CD4-positive, alpha-beta memory T cell (primary cell): ENCODE measurements at regions not wholly inside any gene's neighbourhood (a gene's known extent, or its start where the extent isn't known, plus 50 kb on each side); places are given as distances from the start of the nearest gene placed in this dataset.

ENCODE experiments used
- CTCF ChIA-PET: fragments of 350-600 bp; sonication (Branson Sonifier 250); formaldehyde crosslinking; loops from one replicate; lab custom pipeline; 2021; ENCODE audit warnings: inconsistent platforms; ENCODE audit not compliant: partially characterized antibody; lab: Charles Lee
- POLR2A ChIA-PET: fragments of 350-600 bp; sonication (Branson Sonifier 250); formaldehyde crosslinking; loops from one replicate; lab custom pipeline; 2021; ENCODE audit not compliant: partially characterized antibody; lab: Charles Lee
- DNase-seq, 5 donors: peaks; one replicate each; pipeline versions ENCODE4 v3.0.0 to v3.0.0-alpha.2; 2020 to 2022; ENCODE audit warnings: mixed read lengths in 1 of 5
- H3K27ac ChIP-seq: one replicate; pipeline ENCODE4 v1.7.0; 2013; ENCODE audit warnings: low read depth, low read length
- H3K27me3 ChIP-seq: 2 replicates; pipeline ENCODE4 v1.7.0; 2013; ENCODE audit warnings: mild to moderate bottlenecking, low read length, moderate library complexity; ENCODE audit not compliant: insufficient read depth
- H3K36me3 ChIP-seq: 2 replicates; pipeline ENCODE4 v1.7.0; 2013; ENCODE audit warnings: mild to moderate bottlenecking, low read length, moderate library complexity; ENCODE audit not compliant: insufficient read depth
- H3K4me1 ChIP-seq: 2 replicates; pipeline ENCODE4 v1.7.0; 2013; ENCODE audit warnings: mild to moderate bottlenecking, low read length, moderate library complexity; ENCODE audit not compliant: insufficient read depth
- H3K4me3 ChIP-seq, 2 donors: one replicate each; pipeline ENCODE4 v1.7.0; 2013; ENCODE audit warnings: low read length in 2 of 2, mild to moderate bottlenecking in 1 of 2
- H3K9me3 ChIP-seq, 2 donors: one replicate each; pipeline ENCODE4 v1.7.0; 2013; ENCODE audit warnings: low read length in 2 of 2, control low read depth in 1 of 2; ENCODE audit not compliant: control insufficient read depth in 1 of 2
- H3K27ac Mint-ChIP-seq, 7 donors: one replicate each; pipeline ENCODE4 v1.8.0; 2020 to 2021; ENCODE audit warnings: mixed read lengths in 7 of 7, mild to moderate bottlenecking in 6 of 7, inconsistent platforms in 3 of 7, moderate library complexity in 3 of 7
- H3K27me3 Mint-ChIP-seq, 2 donors: one replicate each; pipeline ENCODE4 v1.8.0; 2020 to 2021; ENCODE audit warnings: mixed read lengths in 2 of 2
- H3K36me3 Mint-ChIP-seq, 2 donors: one replicate each; pipeline ENCODE4 v1.8.0; 2020 to 2021; ENCODE audit warnings: mixed read lengths in 2 of 2, inconsistent platforms in 1 of 2, mild to moderate bottlenecking in 1 of 2
- H3K4me1 Mint-ChIP-seq, 4 donors: one replicate each; pipeline ENCODE4 v1.8.0; 2020 to 2021; ENCODE audit warnings: mixed read lengths in 4 of 4, mild to moderate bottlenecking in 1 of 4
- H3K4me3 Mint-ChIP-seq, 8 donors: one replicate each; pipeline ENCODE4 v1.8.0; 2020 to 2021; ENCODE audit warnings: mixed read lengths in 8 of 8, mild to moderate bottlenecking in 7 of 8, moderate library complexity in 6 of 8, inconsistent platforms in 3 of 8
- H3K9me3 Mint-ChIP-seq, 8 donors: one replicate each; pipeline ENCODE4 v1.8.0; 2020 to 2021; ENCODE audit warnings: mixed read lengths in 8 of 8, mild to moderate bottlenecking in 5 of 8, inconsistent platforms in 3 of 8, moderate library complexity in 1 of 8
- intact Hi-C: fragments of 100-400 bp; cut with micrococcal nuclease; formaldehyde crosslinking; loops from one replicate; pipeline ENCODE4 v1.15.1; 2023

DNA sequence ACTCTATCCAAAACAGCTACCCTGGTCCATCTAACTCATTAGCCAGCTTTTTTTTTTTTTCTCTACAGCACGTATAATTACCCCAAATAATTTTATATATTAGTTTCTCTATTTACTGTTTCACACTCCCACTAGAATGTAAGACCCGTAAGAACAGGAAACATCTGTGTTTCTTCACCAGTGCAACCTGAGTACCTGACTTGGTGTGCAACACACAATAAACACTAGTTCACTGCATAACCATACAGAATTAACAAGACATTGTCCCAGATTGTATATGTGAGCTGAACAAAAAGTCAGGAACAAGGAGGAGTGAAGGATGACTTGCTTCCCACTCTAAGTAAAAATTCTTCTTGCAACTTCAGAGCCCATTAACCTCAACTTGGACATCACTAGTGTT, 180.2 kb upstream of the AKR1E2 start:
- no peak for DNase-seq
- Mint-ChIP-seq H3K27me3 (no peaks in the 10 kb centered on the region), H3K36me3 (no peaks in the 10 kb centered on the region), H3K9me3 (peaks cover 0 to 2% (median 0%) of the 10 kb centered on the region in 8 donors), H3K4me3 (no peak overlapping the region), H3K4me1 (peaks cover 1 to 8% (median 6%) of the 10 kb centered on the region in 4 donors), H3K27ac (no peak overlapping the region)
- H3K36me3 ChIP-seq = no peaks in the 10 kb centered on the region
- ChIA-PET CTCF (interaction anchor here (1.2 kb wide), 1 partner anchor 10 kb away, joined by 3 read pairs; no protein-coding TSS in a partner anchor), POLR2A (no interaction called here)
- H3K9me3 ChIP-seq = no peaks in the 10 kb centered on the region
- no peak overlapping the region for H3K4me3 ChIP-seq
- H3K4me1 ChIP-seq = peaks cover 4% of the 10 kb centered on the region
- intact Hi-C loops = no loop called here
- H3K27ac ChIP-seq = no peak overlapping the region
- no peaks in the 10 kb centered on the region for H3K27me3 ChIP-seq

DNA sequence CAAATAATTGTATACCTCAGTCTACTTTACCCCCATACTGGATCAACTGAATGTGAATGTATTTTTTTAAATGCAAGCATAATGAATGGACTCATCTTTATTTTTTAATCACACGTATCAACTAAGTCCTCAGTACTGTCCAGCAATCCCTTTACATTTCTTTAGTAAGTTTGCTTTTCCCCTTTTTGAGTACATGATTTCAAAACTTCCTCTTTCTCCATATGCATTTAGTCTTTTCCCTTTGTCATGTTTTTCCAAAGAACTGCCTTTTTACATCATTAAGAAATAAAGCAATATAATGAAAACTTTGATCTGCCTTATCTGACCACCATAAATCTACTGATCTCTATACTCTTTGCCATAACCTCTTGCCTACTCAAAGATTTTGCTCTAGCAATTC, 182.5 kb upstream of the AKR1E2 start:
- H3K27me3 Mint-ChIP-seq = no peaks in the 10 kb centered on the region
- intact Hi-C loops = no loop called here
- H3K4me3 Mint-ChIP-seq = no peak overlapping the region
- no peak overlapping the region for H3K27ac Mint-ChIP-seq
- no peaks in the 10 kb centered on the region for H3K36me3 Mint-ChIP-seq
- H3K4me1 Mint-ChIP-seq = no peaks in the 10 kb centered on the region
- Histone ChIP-seq H3K27me3 (no peaks in the 10 kb centered on the region), H3K9me3 (no peaks in the 10 kb centered on the region), H3K27ac (no peak overlapping the region), H3K4me3 (no peak overlapping the region), H3K4me1 (no peaks in the 10 kb centered on the region), H3K36me3 (no peaks in the 10 kb centered on the region)
- POLR2A ChIA-PET = no interaction called here
- peaks cover 0 to 2% (median 0%) of the 10 kb centered on the region in 8 donors for H3K9me3 Mint-ChIP-seq
- CTCF ChIA-PET = interaction anchor here (1.6 kb wide), 1 partner anchor 13 kb away, joined by 5 read pairs; no protein-coding TSS in a partner anchor
- DNase-seq = no peak

DNA sequence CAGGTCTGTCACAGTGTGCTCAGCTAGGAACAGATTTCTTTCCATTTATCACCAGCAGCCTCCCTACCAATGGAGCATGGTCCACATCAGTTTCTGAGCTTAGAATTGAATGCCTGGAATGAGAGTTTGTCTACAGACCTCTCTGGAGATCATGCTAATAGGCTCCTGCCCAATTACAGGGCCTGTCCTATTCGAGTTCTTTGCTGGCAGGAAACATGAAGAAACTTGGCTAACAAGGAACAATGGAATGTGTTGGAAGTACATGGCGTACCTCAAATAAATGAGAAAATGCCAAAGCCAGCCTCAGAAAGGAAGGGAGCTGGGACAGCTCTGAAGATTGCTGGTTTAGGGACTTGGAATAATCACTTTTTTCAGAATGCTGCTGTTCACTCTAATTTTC, 186.0 kb upstream of the AKR1E2 start:
- Mint-ChIP-seq H3K27me3 (no peaks in the 10 kb centered on the region), H3K9me3 (no peaks in the 10 kb centered on the region), H3K36me3 (no peaks in the 10 kb centered on the region), H3K27ac (no peak overlapping the region), H3K4me3 (no peak overlapping the region), H3K4me1 (peaks cover 0 to 2% (median 0%) of the 10 kb centered on the region in 4 donors)
- H3K27me3 ChIP-seq = no peaks in the 10 kb centered on the region
- H3K36me3 ChIP-seq = no peaks in the 10 kb centered on the region
- CTCF ChIA-PET = no interaction called here
- peaks cover 5% of the 10 kb centered on the region for H3K4me1 ChIP-seq
- H3K27ac ChIP-seq = no peak overlapping the region
- DNase-seq = no peak
- H3K4me3 ChIP-seq = no peak overlapping the region
- POLR2A ChIA-PET = interaction anchor here (0.6 kb wide), 1 partner anchor 1263 kb away, joined by 3 read pairs; no protein-coding TSS in a partner anchor
- intact Hi-C loops = no loop called here
- H3K9me3 ChIP-seq = no peaks in the 10 kb centered on the region

DNA sequence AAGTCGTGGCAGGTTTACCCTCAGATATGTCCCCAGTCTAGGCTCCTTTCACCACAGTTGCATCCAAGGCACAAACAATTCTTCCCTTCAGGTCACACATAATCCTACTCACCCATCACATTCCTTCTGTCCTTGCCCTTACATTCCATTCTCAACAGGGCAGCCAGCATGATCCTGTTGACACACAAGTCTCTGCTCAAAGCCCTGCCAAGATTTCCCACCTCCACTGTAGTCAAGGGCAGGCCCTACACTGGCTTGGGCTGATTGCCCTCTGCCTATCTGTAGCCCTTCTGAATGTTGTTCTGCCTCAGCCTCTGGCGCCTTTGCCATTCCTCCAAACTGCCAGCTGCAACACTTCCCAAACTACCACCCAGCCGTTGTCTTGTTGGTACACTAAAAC, 187.9 kb upstream of the AKR1E2 start:
- Histone ChIP-seq H3K36me3 (no peaks in the 10 kb centered on the region), H3K4me3 (no peak overlapping the region), H3K27ac (no peak overlapping the region), H3K27me3 (no peaks in the 10 kb centered on the region), H3K4me1 (peaks cover 5% of the 10 kb centered on the region), H3K9me3 (no peaks in the 10 kb centered on the region)
- Mint-ChIP-seq H3K27ac (no peak overlapping the region), H3K4me1 (peaks cover 0 to 2% (median 0%) of the 10 kb centered on the region in 4 donors), H3K36me3 (no peaks in the 10 kb centered on the region), H3K4me3 (no peak overlapping the region), H3K27me3 (no peaks in the 10 kb centered on the region), H3K9me3 (no peaks in the 10 kb centered on the region)
- intact Hi-C loops = no loop called here
- DNase-seq = no peak
- CTCF ChIA-PET = no interaction called here
- POLR2A ChIA-PET = no interaction called here

GRCh38 chr10:4637657-4638056, 188.3 kb upstream of the AKR1E2 start:
- ChIA-PET POLR2A (no interaction called here), CTCF (no interaction called here)
- H3K9me3 Mint-ChIP-seq = no peaks in the 10 kb centered on the region
- H3K9me3 ChIP-seq = no peaks in the 10 kb centered on the region
- H3K36me3 Mint-ChIP-seq = no peaks in the 10 kb centered on the region
- H3K4me1 ChIP-seq = peaks cover 5% of the 10 kb centered on the region
- H3K27me3 ChIP-seq = no peaks in the 10 kb centered on the region
- no peak for DNase-seq
- no peak overlapping the region for H3K27ac Mint-ChIP-seq
- intact Hi-C loops = no loop called here
- H3K36me3 ChIP-seq = no peaks in the 10 kb centered on the region
- no peaks in the 10 kb centered on the region for H3K27me3 Mint-ChIP-seq
- H3K27ac ChIP-seq = no peak overlapping the region
- H3K4me1 Mint-ChIP-seq = peaks cover 0 to 2% (median 0%) of the 10 kb centered on the region in 4 donors
- H3K4me3 Mint-ChIP-seq = no peak overlapping the region
- no peak overlapping the region for H3K4me3 ChIP-seq

DNA sequence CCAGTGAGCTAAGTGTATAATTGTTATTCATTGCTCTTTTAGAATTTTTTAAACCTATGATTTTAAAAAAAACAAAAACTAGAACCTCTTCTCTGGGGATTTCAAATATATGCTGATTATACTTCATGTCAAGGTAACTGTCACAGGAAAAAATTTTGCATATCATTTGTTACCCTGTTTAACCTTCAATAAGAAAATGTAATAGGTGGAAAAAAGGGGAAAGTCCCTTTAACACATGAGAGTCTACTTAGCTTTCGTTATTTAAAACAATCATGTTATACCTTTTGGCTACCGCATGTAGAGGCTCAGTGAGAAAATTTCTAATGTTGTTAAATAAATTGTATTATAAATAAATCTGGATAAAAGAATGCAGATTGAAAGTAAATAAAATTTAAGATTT, 190.1 kb upstream of the AKR1E2 start:
- intact Hi-C loops = no loop called here
- CTCF ChIA-PET = interaction anchor here (1.5 kb wide), 1 partner anchor 10 kb away, joined by 3 read pairs; no protein-coding TSS in a partner anchor
- Mint-ChIP-seq H3K4me3 (no peak overlapping the region), H3K27ac (peak overlapping the region in 2 of 7 donors; percentile 24 to 40), H3K27me3 (no peaks in the 10 kb centered on the region), H3K4me1 (peaks cover 0 to 2% (median 0%) of the 10 kb centered on the region in 4 donors), H3K36me3 (no peaks in the 10 kb centered on the region), H3K9me3 (no peaks in the 10 kb centered on the region)
- Histone ChIP-seq H3K27ac (no peak overlapping the region), H3K9me3 (no peaks in the 10 kb centered on the region), H3K4me3 (no peak overlapping the region), H3K4me1 (peaks cover 5% of the 10 kb centered on the region), H3K36me3 (no peaks in the 10 kb centered on the region), H3K27me3 (no peaks in the 10 kb centered on the region)
- POLR2A ChIA-PET = no interaction called here
- no peak for DNase-seq

DNA sequence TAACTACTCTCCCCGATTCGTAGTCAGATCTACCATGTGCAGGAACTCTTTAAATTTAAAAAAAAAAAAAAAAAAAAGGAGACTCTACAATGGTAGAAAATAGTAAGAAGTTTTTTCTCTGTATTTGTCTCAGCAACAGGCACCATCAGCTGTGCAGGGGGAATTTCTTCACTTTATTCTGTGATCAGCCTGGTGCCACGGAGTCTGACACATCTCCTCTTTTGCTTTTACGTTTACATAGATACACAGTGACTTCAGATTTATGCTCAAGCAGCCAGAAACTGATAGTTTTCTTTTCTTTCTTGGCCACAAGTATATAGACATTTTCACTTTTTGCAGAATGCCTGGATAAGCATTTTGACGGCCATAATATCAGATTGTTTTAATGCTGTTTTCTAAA, 190.6 kb upstream of the AKR1E2 start:
- no peak overlapping the region for H3K27ac Mint-ChIP-seq
- intact Hi-C loops = no loop called here
- ChIA-PET CTCF (interaction anchor here (1.5 kb wide), 1 partner anchor 10 kb away, joined by 3 read pairs; no protein-coding TSS in a partner anchor), POLR2A (no interaction called here)
- peaks cover 5% of the 10 kb centered on the region for H3K4me1 ChIP-seq
- H3K4me3 ChIP-seq = no peak overlapping the region
- no peaks in the 10 kb centered on the region for H3K9me3 Mint-ChIP-seq
- H3K36me3 ChIP-seq = no peaks in the 10 kb centered on the region
- H3K4me3 Mint-ChIP-seq = no peak overlapping the region
- no peaks in the 10 kb centered on the region for H3K9me3 ChIP-seq
- H3K4me1 Mint-ChIP-seq = peaks cover 0 to 2% (median 0%) of the 10 kb centered on the region in 4 donors
- H3K27me3 ChIP-seq = no peaks in the 10 kb centered on the region
- H3K27ac ChIP-seq = no peak overlapping the region
- no peaks in the 10 kb centered on the region for H3K27me3 Mint-ChIP-seq
- H3K36me3 Mint-ChIP-seq = no peaks in the 10 kb centered on the region
- DNase-seq = no peak
